Endodermal cell (in vitro differentiated cells): ENCODE measurements at regions not wholly inside any gene's neighbourhood (a gene's known extent, or its start where the extent isn't known, plus 50 kb on each side); places are given as distances from the start of the nearest gene placed in this dataset.

Experiments used
- DNase-seq: peaks from one replicate; pipeline ENCODE4 v3.0.0-alpha.2; 2017
- H3K27ac ChIP-seq: 2 replicates; pipeline ENCODE4 v1.5.1; 2013; ENCODE audit warnings: mild to moderate bottlenecking, low read depth, low read length, moderate library complexity
- H3K27me3 ChIP-seq: 2 replicates; pipeline ENCODE4 v1.6.1; 2013; ENCODE audit warnings: mild to moderate bottlenecking, low read length, moderate library complexity; ENCODE audit not compliant: insufficient read depth, control insufficient read depth, poor library complexity, severe bottlenecking
- H3K36me3 ChIP-seq: 2 replicates; pipeline ENCODE4 v1.7.0; 2013; ENCODE audit warnings: mild to moderate bottlenecking, low read length, moderate library complexity; ENCODE audit not compliant: control insufficient read depth, insufficient read depth
- H3K4me1 ChIP-seq: one replicate; pipeline ENCODE4 v1.7.0; 2013; ENCODE audit warnings: low read length; ENCODE audit not compliant: control insufficient read depth, insufficient read depth
- H3K4me3 ChIP-seq: 2 replicates; pipeline ENCODE4 v1.5.1; 2013; ENCODE audit warnings: mild to moderate bottlenecking, low read length, moderate library complexity
- H3K9ac ChIP-seq: 2 replicates; pipeline ENCODE4 v1.6.1; 2013; ENCODE audit warnings: mild to moderate bottlenecking, low read length, moderate library complexity; ENCODE audit not compliant: poor library complexity, severe bottlenecking; ENCODE audit errors: extremely low read depth
- H3K9me3 ChIP-seq: 2 replicates; pipeline ENCODE4 v1.6.1; 2013; ENCODE audit warnings: mild to moderate bottlenecking, low read length, moderate library complexity; ENCODE audit not compliant: control insufficient read depth
- H3K27ac Mint-ChIP-seq: 2 replicates; pipeline ENCODE4 v1.8.0; 2020; ENCODE audit warnings: mixed read lengths
- H3K27me3 Mint-ChIP-seq: 2 replicates; pipeline ENCODE4 v1.8.0; 2021; ENCODE audit warnings: mild to moderate bottlenecking, mixed read lengths; ENCODE audit not compliant: insufficient read depth
- H3K36me3 Mint-ChIP-seq: 2 replicates; pipeline ENCODE4 v1.8.0; 2020; ENCODE audit warnings: low read depth, mixed read lengths
- H3K4me1 Mint-ChIP-seq: 2 replicates; pipeline ENCODE4 v1.8.0; 2020; ENCODE audit warnings: mixed read lengths
- H3K4me3 Mint-ChIP-seq: 2 replicates; pipeline ENCODE4 v1.8.0; 2020; ENCODE audit warnings: mild to moderate bottlenecking, moderate library complexity, mixed read lengths
- H3K9me3 Mint-ChIP-seq: 2 replicates; pipeline ENCODE4 v1.8.0; 2020; ENCODE audit warnings: mild to moderate bottlenecking, mixed read lengths
- CTCF ChIP-seq: fragments of 200-600 bp; sonication (generic); conservative IDR thresholded peaks from 2 replicates; pipeline ENCODE4 v1.5.0; 2021; ENCODE audit warnings: antibody characterized with exemption, mild to moderate bottlenecking
- WGBS, 2 experiments: methylation state at CpG; one replicate each; pipeline versions ENCODE4 v1.1.5 to v1.1.7; 2013; ENCODE audit warnings: missing lambda C conversion rate in 2 of 2, mixed read lengths in 1 of 2; ENCODE audit not compliant: insufficient coverage in 1 of 2, insufficient read length in 1 of 2; 5-methylcytosine and 5-hydroxymethylcytosine counted together

GRCh38 chr12:86741531-86741930, 485.3 kb upstream of the MGAT4C start:
- Mint-ChIP-seq H3K9me3 (no peaks in the 10 kb centered on the region), H3K36me3 (no peaks in the 10 kb centered on the region), H3K4me3 (no peak overlapping the region), H3K4me1 (no peaks in the 10 kb centered on the region), H3K27ac (no peak overlapping the region), H3K27me3 (no peaks in the 10 kb centered on the region)
- H3K4me1 ChIP-seq = no peaks in the 10 kb centered on the region
- no peaks in the 10 kb centered on the region for H3K36me3 ChIP-seq
- no peak overlapping the region for H3K9ac ChIP-seq
- H3K27ac ChIP-seq = no peak overlapping the region
- H3K9me3 ChIP-seq = no peaks in the 10 kb centered on the region
- H3K4me3 ChIP-seq = no peak overlapping the region
- H3K27me3 ChIP-seq = no peaks in the 10 kb centered on the region
- no peak for TF ChIP-seq CTCF
- WGBS, 2 experiments = 100% methylated on average over 1 of the region's 1 CpG
- DNase-seq = no peak

DNA sequence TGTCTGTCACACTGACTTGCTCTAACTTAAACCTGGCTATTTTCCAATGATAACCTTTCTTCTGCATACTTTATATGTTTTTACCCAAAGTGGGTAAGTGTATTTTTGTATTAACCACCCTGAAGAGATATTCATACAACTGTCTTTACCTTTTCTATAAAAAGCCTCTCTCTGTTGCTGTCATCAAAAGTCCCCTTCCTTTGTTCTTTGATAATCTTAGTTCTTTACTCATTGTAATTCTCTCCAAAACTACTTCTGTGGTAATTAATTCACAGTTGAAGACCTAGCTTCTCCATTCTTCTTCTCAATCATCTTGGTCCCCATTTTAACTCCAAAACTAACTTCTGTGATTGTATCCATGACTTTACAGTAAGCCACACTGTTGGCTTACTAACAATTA, 479.7 kb upstream of the MGAT4C start:
- Histone ChIP-seq H3K4me1 (no peaks in the 10 kb centered on the region), H3K27ac (no peak overlapping the region), H3K4me3 (no peak overlapping the region), H3K9me3 (no peaks in the 10 kb centered on the region), H3K9ac (no peak overlapping the region), H3K36me3 (no peaks in the 10 kb centered on the region), H3K27me3 (no peaks in the 10 kb centered on the region)
- Mint-ChIP-seq H3K36me3 (no peaks in the 10 kb centered on the region), H3K4me1 (no peaks in the 10 kb centered on the region), H3K27me3 (no peaks in the 10 kb centered on the region), H3K27ac (no peak overlapping the region), H3K9me3 (no peaks in the 10 kb centered on the region), H3K4me3 (no peak overlapping the region)
- no peak for DNase-seq
- no peak for TF ChIP-seq CTCF

GRCh38 chr12:86735072-86735471, 478.9 kb upstream of the MGAT4C start:
- H3K4me3 ChIP-seq = no peak overlapping the region
- no peak overlapping the region for H3K27ac ChIP-seq
- no peaks in the 10 kb centered on the region for H3K4me1 Mint-ChIP-seq
- DNase-seq = no peak
- no peak overlapping the region for H3K27ac Mint-ChIP-seq
- H3K4me1 ChIP-seq = no peaks in the 10 kb centered on the region
- H3K27me3 Mint-ChIP-seq = no peaks in the 10 kb centered on the region
- 91 to 100% methylated on average over 4 of the region's 4 CpGs for WGBS, 2 experiments
- H3K9me3 ChIP-seq = no peaks in the 10 kb centered on the region
- H3K9ac ChIP-seq = no peak overlapping the region
- no peaks in the 10 kb centered on the region for H3K9me3 Mint-ChIP-seq
- H3K4me3 Mint-ChIP-seq = no peak overlapping the region
- no peaks in the 10 kb centered on the region for H3K27me3 ChIP-seq
- TF ChIP-seq CTCF = no peak
- no peaks in the 10 kb centered on the region for H3K36me3 ChIP-seq
- H3K36me3 Mint-ChIP-seq = no peaks in the 10 kb centered on the region
